ENCODE measurements at regions not wholly inside any gene's neighbourhood (a gene's known extent, or its start where the extent isn't known, plus 50 kb on each side); places are given as distances from the start of the nearest gene placed in this dataset.

DNA sequence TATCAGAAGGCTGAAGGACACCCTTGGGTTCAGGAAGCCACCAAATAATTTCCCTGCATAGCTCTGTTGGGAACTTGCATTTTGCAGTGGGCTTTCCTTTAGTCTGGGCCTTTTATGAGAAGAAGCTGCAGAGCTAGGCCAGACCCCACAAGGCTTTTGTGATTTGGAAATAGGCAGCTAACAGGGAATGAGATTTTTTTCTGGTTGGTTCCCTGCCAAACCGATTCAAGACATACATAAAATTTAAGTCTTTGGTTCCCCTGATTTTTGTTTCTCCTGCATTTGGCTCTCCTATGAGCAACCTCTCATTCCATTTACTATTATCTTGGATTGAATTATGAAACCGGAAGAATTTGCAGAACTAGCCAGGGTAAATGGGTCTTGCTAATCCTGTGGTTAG is 81.5 kb upstream of the PTCH1 start:
- H3K4me1 ChIP-seq (ENCODE audit: control insufficient read depth, insufficient read depth, low read length), result no peaks in the 10 kb centered on the region
- DNase-seq, result no peak
- intact Hi-C loops (cut with DNase I), result no loop called here
- WGBS, result 73% methylated on average over 2 of the region's 2 CpGs
- no peak for ATAC-seq
- H3K9me3 ChIP-seq (ENCODE audit: control insufficient read depth, low read length), result no peaks in the 10 kb centered on the region
- H3K27ac ChIP-seq (ENCODE audit: low read length), result no peak overlapping the region
- H3K27me3 ChIP-seq (ENCODE audit: control insufficient read depth, insufficient read depth), result no peaks in the 10 kb centered on the region
- no peak overlapping the region for H3K4me3 ChIP-seq (ENCODE audit: low read length)

DNA sequence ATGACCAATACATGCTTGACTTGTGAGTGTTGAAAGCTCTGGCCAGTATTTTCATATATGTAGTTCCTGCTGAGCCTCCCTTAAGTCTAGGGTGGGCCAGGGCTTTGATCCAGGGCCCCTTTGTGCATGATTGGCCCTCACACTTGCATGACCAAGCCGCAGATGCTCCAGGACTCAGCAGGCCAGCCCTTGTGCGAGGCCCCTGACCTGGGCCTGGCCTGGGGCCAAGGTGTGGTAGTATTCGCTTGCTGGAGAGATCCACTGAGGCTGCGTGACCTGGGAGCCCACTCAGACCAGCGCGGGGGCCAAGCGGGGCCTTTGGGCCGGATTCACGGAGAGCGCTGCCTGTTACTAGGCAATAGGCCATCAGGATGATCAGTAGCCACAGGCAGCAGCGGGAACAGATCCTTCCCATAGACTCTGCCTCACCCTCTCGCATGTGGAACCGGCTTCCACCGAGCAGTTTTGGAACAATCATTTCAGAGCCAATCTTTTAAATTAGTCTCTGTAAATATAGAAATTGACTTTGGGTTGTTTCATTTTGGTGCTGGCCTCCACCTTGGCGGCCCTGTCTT is 79.0 kb upstream of the PTCH1 start:
- intact Hi-C loops (cut with DNase I), result no loop called here
- 92% methylated on average over 15 of the region's 15 CpGs for WGBS

DNA sequence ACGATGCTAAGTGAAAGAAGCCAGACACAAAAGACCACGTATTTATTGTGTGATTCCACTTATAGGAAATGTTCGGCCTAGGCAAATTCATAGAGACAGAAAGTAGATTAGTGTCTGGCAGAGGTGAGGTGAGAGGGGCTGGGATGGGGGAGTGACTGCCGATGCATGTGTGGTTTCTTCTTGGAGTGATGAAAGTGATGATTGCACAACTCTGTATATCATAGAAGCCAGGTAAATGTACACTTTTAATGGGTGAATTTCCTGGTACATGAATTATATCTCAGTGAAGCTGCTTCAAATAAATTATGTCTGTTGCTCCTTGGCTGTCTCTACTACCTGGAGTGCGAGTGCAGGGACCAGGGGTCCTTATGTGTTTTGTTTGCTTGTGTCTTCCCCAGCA is 76.2 kb upstream of the PTCH1 start:
- H3K27ac ChIP-seq (ENCODE audit: low read length), result no peak overlapping the region
- 85% methylated on average over 5 of the region's 5 CpGs for WGBS
- ATAC-seq (no peak), DNase-seq (no peak)
- H3K4me3 ChIP-seq (ENCODE audit: low read length), result no peak overlapping the region
- H3K4me1 ChIP-seq (ENCODE audit: control insufficient read depth, insufficient read depth, low read length), result no peaks in the 10 kb centered on the region
- H3K9me3 ChIP-seq (ENCODE audit: control insufficient read depth, low read length), result no peaks in the 10 kb centered on the region
- intact Hi-C loops (cut with DNase I), result no loop called here
- H3K27me3 ChIP-seq (ENCODE audit: control insufficient read depth, insufficient read depth), result no peaks in the 10 kb centered on the region

More for the DNA sequence above, 79.0 kb upstream of the PTCH1 start:
- DNase-seq (no peak), ATAC-seq (no peak)
- Histone ChIP-seq H3K27ac (ENCODE audit: low read length) (no peak overlapping the region), H3K4me1 (ENCODE audit: control insufficient read depth, insufficient read depth, low read length) (no peaks in the 10 kb centered on the region), H3K4me3 (ENCODE audit: low read length) (no peak overlapping the region), H3K9me3 (ENCODE audit: control insufficient read depth, low read length) (no peaks in the 10 kb centered on the region), H3K27me3 (ENCODE audit: control insufficient read depth, insufficient read depth) (no peaks in the 10 kb centered on the region)

DNA sequence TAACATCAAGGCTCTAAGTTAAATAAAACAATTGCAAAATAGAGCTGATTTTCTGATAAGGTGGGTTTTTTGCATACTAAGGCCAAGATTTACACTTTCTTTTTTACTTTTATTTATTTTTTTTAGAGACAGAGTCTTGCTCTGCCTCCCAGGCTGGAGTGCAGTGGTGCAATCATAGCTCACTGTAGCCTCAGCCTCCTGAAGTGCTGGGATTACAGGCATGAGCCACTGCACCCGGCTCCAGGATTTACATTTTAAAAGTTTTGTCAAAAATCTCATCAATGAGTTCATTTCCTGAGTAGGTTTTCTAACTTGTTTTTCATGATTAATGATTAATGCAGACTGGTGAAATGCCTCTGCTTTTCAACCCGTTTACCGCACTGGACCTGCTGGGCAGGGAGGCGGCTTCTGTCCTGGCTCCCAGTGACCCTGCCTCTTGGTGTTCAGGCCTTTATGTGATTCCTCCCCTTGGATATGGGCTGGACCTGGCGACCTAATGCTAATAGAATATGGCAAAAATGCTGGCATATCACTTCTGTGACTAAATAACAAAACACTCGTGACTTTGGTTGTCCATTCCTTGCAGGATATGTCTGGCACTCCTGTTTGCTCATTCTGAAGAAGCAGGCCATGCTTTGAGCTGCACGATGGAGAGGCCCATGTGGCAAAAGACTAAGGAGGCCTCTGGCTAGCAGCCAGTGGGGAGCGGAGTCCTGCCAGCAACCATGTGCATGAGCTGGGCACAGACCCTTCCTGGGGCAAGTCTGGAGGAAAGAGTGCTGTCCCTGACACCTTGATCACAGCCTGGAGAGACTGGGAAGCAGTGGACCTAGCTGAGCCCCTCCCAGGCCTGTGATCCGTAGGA is 72.2 kb upstream of the PTCH1 start:
- Histone ChIP-seq H3K4me1 (ENCODE audit: control insufficient read depth, insufficient read depth, low read length) (no peaks in the 10 kb centered on the region), H3K4me3 (ENCODE audit: low read length) (no peak overlapping the region), H3K27ac (ENCODE audit: low read length) (no peak overlapping the region), H3K9me3 (ENCODE audit: control insufficient read depth, low read length) (no peaks in the 10 kb centered on the region), H3K27me3 (ENCODE audit: control insufficient read depth, insufficient read depth) (no peaks in the 10 kb centered on the region)
- DNase-seq (no peak), ATAC-seq (no peak)
- 80% methylated on average over 9 of the region's 9 CpGs for WGBS
- intact Hi-C loops (cut with DNase I), result no loop called here

DNA sequence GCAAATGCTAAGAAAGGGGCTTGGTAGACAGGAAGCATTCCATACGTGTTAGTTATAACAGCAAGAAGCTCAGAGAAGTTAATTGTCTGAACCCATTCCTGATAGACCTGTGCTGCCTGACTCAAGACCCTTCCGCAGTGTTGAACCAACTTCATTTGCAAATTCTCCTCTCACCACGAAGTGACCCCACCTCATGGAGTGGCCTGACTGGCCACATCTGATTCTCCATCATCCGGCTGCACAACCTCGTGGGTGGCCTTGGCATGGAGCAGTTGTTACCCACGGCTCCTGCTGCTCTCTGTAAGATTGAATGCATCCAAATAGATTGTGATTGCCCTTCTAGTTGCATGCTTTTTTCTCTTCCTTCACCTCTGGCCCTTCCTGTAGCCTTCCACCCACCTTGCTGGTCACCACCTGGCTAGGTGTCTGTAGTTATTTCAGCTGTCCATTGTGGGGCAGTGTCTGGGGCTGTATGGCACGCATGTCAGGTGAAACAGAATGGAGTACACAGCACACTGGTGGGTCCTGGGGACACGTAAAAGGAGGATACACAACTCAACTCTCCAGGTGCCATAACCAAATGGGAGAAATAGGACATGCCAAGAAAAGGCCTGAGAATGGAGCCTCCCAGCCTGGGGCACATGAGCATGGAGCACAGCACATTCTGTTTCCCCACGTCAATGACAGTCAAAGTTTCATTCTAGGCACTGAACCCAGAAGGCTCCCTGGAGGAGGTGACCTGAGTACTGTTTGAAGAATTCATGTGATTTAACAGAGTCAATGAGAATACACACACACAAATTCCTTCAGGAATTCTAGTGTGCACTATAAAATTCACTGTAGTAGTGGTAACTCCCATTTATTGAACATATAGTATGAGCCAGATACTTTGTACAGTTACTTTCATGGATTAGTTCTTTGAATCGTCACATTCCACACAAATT is 70.5 kb upstream of the PTCH1 start:
- intact Hi-C loops (cut with DNase I), result no loop called here
- 75% methylated on average over 10 of the region's 10 CpGs for WGBS
- ATAC-seq (no peak), DNase-seq (no peak)
- Histone ChIP-seq H3K4me3 (ENCODE audit: low read length) (no peak overlapping the region), H3K4me1 (ENCODE audit: control insufficient read depth, insufficient read depth, low read length) (no peaks in the 10 kb centered on the region), H3K9me3 (ENCODE audit: control insufficient read depth, low read length) (no peaks in the 10 kb centered on the region), H3K27me3 (ENCODE audit: control insufficient read depth, insufficient read depth) (no peaks in the 10 kb centered on the region), H3K27ac (ENCODE audit: low read length) (no peak overlapping the region)

DNA sequence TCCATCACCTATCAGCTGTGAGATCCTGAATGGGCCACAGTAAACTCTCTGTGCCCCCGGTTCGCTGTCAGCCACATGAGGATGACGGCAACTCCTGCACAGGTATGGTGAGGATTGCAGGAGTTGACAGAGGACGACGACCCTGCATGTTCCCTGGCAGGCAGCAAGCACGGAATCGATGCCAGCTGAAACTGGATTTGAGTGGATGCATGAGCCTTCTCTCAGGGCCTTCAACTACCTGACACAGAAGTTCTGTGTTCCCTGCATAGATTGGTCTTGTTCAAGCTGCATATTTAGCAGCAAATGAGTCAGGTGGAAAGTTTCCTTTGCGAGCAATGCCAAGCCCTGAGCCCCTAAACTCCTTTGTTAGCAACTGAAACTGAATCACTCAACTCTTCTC is 69.6 kb upstream of the PTCH1 start:
- Histone ChIP-seq H3K4me3 (ENCODE audit: low read length) (no peak overlapping the region), H3K9me3 (ENCODE audit: control insufficient read depth, low read length) (no peaks in the 10 kb centered on the region), H3K4me1 (ENCODE audit: control insufficient read depth, insufficient read depth, low read length) (no peaks in the 10 kb centered on the region), H3K27ac (ENCODE audit: low read length) (no peak overlapping the region), H3K27me3 (ENCODE audit: control insufficient read depth, insufficient read depth) (no peaks in the 10 kb centered on the region)
- 89% methylated on average over 8 of the region's 8 CpGs for WGBS
- ATAC-seq (no peak), DNase-seq (no peak)
- intact Hi-C loops (cut with DNase I), result no loop called here

DNA sequence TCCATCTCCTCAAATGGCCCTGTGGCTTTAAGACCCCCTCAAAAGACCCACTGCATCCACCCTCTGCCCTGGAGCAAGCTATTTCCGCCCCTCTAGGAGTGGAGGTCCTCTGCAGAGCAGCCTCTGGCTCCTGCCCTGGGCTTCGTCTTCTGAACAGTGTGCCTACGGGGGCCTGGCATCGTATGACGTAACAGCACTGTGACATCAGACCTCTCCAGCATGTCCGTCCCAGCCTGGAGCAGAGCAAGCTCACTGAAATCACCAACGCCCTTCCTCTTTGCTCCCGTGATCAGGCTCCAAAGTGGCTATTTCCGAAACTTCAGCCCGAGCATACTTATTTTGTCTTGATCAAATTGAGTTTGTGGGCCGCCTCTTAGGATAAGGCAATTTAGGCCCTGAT is 69.1 kb upstream of the PTCH1 start:
- no peak overlapping the region for H3K4me3 ChIP-seq (ENCODE audit: low read length)
- WGBS, result 81% methylated on average over 11 of the region's 11 CpGs
- DNase-seq (no peak), ATAC-seq (no peak)
- H3K9me3 ChIP-seq (ENCODE audit: control insufficient read depth, low read length), result no peaks in the 10 kb centered on the region
- intact Hi-C loops (cut with DNase I), result no loop called here
- no peaks in the 10 kb centered on the region for H3K27me3 ChIP-seq (ENCODE audit: control insufficient read depth, insufficient read depth)
- H3K4me1 ChIP-seq (ENCODE audit: control insufficient read depth, insufficient read depth, low read length), result no peaks in the 10 kb centered on the region
- no peak overlapping the region for H3K27ac ChIP-seq (ENCODE audit: low read length)

DNA sequence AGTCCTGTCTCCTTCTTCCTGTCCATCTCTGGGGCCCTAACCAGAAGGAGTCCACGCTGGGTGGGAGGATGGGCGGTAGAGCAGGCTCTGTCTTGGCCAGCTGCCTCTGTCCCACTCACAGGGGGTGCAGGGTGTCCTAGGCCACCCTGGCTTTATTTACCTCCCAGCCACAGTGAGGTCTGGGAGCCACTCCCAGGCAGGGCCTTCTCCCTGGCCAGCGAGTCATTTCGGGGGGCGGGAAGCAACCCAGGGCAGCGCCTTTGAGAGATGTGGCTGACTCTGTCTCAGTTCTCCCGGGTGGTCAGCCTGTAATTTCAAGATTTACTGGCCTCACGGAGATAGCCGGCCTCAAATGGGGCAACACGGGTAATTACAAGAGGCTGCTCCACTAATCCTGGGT is 67.4 kb upstream of the PTCH1 start:
- Histone ChIP-seq H3K4me3 (ENCODE audit: low read length) (no peak overlapping the region), H3K27me3 (ENCODE audit: control insufficient read depth, insufficient read depth) (no peaks in the 10 kb centered on the region), H3K9me3 (ENCODE audit: control insufficient read depth, low read length) (no peaks in the 10 kb centered on the region), H3K27ac (ENCODE audit: low read length) (no peak overlapping the region), H3K4me1 (ENCODE audit: control insufficient read depth, insufficient read depth, low read length) (no peaks in the 10 kb centered on the region)
- WGBS, result 61% methylated on average over 10 of the region's 10 CpGs
- ATAC-seq (no peak), DNase-seq (no peak)
- intact Hi-C loops (cut with DNase I), result no loop called here

DNA sequence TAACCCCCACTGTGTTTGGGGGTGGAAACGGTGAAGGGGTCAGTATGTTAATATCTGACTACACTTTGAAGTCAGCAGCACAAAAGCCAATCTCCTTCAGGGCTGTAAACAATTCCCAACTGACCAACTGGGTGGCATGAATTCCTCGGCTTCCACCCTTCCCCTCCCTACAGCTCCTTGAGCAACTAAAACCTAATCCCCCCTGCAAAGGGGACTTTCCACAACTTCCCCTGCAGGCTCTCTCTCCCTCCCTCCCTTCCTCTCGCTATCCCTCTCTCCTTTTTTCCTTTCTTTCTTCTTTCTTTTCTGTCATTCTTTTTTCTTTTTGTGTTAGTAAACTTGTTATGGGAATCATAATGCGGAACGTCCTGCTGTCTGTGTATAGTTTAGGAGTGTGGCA is 65.1 kb upstream of the PTCH1 start:
- H3K27ac ChIP-seq (ENCODE audit: low read length), result no peak overlapping the region
- intact Hi-C loops (cut with DNase I), result no loop called here
- H3K9me3 ChIP-seq (ENCODE audit: control insufficient read depth, low read length), result no peaks in the 10 kb centered on the region
- 71% methylated on average over 5 of the region's 5 CpGs for WGBS
- ATAC-seq, result no peak
- H3K4me3 ChIP-seq (ENCODE audit: low read length), result no peak overlapping the region
- DNase-seq, result no peak
- no peaks in the 10 kb centered on the region for H3K4me1 ChIP-seq (ENCODE audit: control insufficient read depth, insufficient read depth, low read length)
- no peaks in the 10 kb centered on the region for H3K27me3 ChIP-seq (ENCODE audit: control insufficient read depth, insufficient read depth)

DNA sequence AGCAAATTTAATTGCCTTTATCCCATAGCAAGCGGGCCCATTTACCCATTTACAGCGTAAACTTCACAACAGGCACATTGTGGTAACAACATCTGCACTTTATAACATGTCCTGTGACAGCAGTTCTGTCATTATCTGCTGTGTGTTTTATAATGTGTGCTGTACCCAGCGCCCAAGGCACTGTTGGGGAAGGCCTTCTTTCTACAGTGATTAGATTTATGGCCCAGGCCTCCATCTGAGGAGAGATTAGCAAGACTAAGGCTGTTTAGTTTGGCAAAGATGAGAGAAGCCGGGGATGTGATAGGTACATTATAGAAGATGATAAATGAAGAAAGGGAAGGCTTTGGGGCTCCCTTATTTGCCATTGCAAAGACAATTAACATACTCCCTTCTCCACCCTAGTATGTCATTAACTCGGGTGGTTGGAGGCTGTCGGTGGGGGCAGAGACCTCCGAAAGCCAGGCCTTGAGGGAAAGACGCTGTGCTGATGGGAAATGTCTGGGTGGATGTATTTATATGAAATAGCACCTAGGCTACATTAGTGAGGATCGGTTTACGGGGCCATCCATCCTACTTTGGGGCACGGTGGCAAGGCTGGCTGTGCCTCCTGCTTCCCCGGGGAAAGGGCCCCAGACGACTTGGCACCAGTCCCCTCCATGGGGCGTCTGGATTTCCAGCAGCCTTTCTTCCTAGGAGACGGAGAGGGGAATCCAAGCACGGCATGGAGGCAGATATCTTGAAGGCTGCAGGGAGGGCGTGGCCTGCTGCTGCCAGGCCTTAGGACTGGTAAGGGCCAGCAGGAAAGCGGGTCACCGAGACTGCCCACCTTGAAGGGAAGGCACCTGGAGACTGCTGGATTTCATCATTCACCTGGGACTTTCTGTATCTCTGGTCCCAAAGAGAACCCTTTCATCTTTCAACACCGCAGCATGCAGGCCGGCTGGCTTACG is 64.3 kb upstream of the PTCH1 start:
- DNase-seq (no peak), ATAC-seq (no peak)
- H3K4me3 ChIP-seq (ENCODE audit: low read length), result no peak overlapping the region
- H3K27ac ChIP-seq (ENCODE audit: low read length), result no peak overlapping the region
- intact Hi-C loops (cut with DNase I), result no loop called here
- H3K9me3 ChIP-seq (ENCODE audit: control insufficient read depth, low read length), result no peaks in the 10 kb centered on the region
- 73% methylated on average over 22 of the region's 22 CpGs for WGBS
- H3K27me3 ChIP-seq (ENCODE audit: control insufficient read depth, insufficient read depth), result no peaks in the 10 kb centered on the region
- no peaks in the 10 kb centered on the region for H3K4me1 ChIP-seq (ENCODE audit: control insufficient read depth, insufficient read depth, low read length)
